BLaER1 (cell line): ENCODE measurements at regions not wholly inside any gene's neighbourhood (a gene's known extent, or its start where the extent isn't known, plus 50 kb on each side); places are given as distances from the start of the nearest gene placed in this dataset.
"Not testable (repeated sequence)": the region's sequence is repeated elsewhere in the genome, so short reads cannot be mapped to it uniquely, and the experiment has no call there.

Experiments used
- H3K27ac ChIP-seq: shearing (Covaris generic); formaldehyde crosslinking; 2 replicates; pipeline ENCODE4 v1.8.1; 2022
- H3K27me3 ChIP-seq: shearing (Covaris generic); formaldehyde crosslinking; 2 replicates; pipeline ENCODE4 v1.8.1; 2022
- H3K36me3 ChIP-seq: shearing (Covaris generic); formaldehyde crosslinking; 2 replicates; pipeline ENCODE4 v1.8.1; 2022
- H3K4me1 ChIP-seq: shearing (Covaris generic); formaldehyde crosslinking; 2 replicates; pipeline ENCODE4 v1.8.1; 2022
- H3K4me2 ChIP-seq: shearing (Covaris generic); formaldehyde crosslinking; 2 replicates; pipeline ENCODE4 v1.8.1; 2022
- H3K4me3 ChIP-seq: shearing (Covaris generic); formaldehyde crosslinking; 2 replicates; pipeline ENCODE4 v1.8.1; 2022
- H3K9ac ChIP-seq: shearing (Covaris generic); formaldehyde crosslinking; 2 replicates; pipeline ENCODE4 v1.8.1; 2022
- H3K9me3 ChIP-seq: shearing (Covaris generic); formaldehyde crosslinking; 2 replicates; pipeline ENCODE4 v1.8.1; 2022
- H4K20me1 ChIP-seq: shearing (Covaris generic); formaldehyde crosslinking; 2 replicates; pipeline ENCODE4 v1.8.1; 2022

DNA sequence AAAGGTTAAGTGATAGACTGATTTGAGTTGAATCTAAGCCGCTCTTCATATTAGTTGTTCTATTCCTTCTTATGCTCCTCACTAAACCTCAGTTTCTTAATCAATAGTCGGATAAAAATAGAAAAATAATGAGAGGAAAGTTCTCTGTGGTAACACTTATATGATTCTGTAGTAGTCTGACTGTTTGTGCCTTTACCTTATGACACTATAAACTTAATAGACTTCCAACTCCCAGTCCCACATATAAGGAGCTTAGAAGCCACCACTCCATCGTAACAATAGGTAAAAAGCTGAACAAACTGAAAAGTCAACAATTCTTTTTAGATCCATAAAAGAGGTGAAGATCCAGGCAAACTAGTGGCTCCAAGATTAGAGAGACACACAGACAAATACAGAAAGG is 192.3 kb downstream of the SPDYE17 start:
- not testable (repeated sequence) for H3K4me1 ChIP-seq, H3K9me3 ChIP-seq, H3K27me3 ChIP-seq, H3K36me3 ChIP-seq, H3K27ac ChIP-seq, H3K4me2 ChIP-seq, H3K4me3 ChIP-seq, H4K20me1 ChIP-seq, H3K9ac ChIP-seq

DNA sequence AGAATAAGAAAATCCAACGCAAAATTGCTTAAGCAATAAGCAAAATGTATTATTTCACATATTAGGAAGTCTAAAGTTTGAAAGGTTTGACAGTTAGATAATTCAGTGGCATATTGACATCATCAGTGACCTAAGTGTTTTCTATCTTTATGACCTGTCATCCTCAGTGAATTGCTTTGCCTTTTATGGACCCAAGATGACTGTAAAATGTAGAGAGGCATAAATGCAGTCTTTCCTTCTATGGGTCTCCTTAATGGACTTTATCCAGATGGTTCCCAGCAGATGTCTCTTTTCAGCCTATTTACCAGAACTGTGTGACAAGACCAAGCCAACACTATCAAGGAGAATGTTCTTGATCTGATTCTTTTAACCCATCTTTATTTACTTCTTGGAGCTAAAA is 192.9 kb downstream of the SPDYE17 start:
- not testable (repeated sequence) for H3K9ac ChIP-seq, H3K4me2 ChIP-seq, H3K4me3 ChIP-seq, H4K20me1 ChIP-seq, H3K36me3 ChIP-seq, H3K4me1 ChIP-seq, H3K9me3 ChIP-seq, H3K27me3 ChIP-seq, H3K27ac ChIP-seq

DNA sequence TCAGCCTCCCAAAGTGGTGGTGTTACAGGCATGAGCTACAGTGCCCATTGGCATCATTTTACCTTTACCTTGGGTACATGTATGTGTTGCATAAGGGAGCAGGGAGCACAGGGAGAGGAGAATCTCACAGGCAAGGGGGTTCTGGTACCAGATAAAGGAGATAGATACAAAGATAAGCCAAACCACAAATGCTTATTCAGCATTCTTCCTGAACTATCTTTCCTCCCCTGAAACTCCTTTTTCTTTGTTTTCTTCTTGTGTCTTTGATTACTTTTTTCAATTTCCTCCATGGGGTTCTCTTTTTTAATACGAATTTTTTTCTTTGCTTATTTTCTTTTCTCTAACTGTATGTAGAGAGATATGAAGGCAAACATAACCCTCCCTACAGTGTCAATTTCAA is 193.8 kb downstream of the SPDYE17 start:
- not testable (repeated sequence) for H3K4me2 ChIP-seq

DNA sequence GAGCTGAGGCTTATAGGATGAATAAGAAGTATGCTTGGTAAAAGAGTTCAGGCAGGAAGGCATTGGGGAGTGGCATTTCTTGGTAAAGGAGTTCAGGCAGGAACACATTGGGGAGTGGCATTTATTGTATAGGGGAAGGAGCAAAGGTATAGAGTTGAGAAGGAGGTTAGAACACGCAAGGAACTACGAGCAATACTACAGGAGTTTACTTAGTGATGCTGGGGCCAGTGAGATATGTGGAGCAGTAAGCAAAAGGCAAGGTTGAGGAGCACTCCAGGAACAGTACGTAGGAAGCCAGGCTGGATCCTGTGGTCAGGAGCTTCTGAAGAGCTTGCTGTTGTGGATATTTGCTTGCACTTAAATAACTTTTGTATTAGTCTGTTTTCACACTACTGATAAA is 202.2 kb upstream of the POMZP3 start:
- H3K27me3 ChIP-seq, H3K27ac ChIP-seq, H3K4me3 ChIP-seq, H4K20me1 ChIP-seq, H3K9me3 ChIP-seq, H3K4me1 ChIP-seq, H3K4me2 ChIP-seq, H3K9ac ChIP-seq, H3K36me3 ChIP-seq: not testable (repeated sequence)

More for the DNA sequence above, 193.8 kb downstream of the SPDYE17 start:
- H4K20me1 ChIP-seq, H3K4me3 ChIP-seq, H3K9ac ChIP-seq, H3K36me3 ChIP-seq, H3K27me3 ChIP-seq, H3K4me1 ChIP-seq, H3K9me3 ChIP-seq, H3K27ac ChIP-seq: not testable (repeated sequence)

DNA sequence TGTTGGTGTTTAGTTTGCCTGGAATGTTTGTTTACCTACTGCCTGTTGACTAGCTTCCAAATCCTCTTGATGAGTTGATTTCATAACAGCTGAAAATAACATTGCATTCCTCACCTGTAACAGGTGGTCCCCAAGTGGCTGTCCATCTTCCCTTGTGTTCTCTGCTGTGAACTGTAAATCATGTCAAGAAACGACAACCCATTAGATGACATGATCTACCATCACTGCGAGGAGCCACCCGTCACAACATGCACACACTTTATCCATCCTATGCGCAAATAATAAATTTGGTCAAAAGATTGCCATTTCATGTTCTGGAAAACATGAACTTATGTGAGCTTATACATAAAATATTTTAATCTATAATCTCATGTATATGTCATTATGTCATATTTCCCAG is 199.1 kb upstream of the POMZP3 start:
- H3K4me2 ChIP-seq, H3K36me3 ChIP-seq, H3K27ac ChIP-seq, H3K9ac ChIP-seq, H3K9me3 ChIP-seq, H3K4me3 ChIP-seq, H4K20me1 ChIP-seq, H3K27me3 ChIP-seq, H3K4me1 ChIP-seq: not testable (repeated sequence)

DNA sequence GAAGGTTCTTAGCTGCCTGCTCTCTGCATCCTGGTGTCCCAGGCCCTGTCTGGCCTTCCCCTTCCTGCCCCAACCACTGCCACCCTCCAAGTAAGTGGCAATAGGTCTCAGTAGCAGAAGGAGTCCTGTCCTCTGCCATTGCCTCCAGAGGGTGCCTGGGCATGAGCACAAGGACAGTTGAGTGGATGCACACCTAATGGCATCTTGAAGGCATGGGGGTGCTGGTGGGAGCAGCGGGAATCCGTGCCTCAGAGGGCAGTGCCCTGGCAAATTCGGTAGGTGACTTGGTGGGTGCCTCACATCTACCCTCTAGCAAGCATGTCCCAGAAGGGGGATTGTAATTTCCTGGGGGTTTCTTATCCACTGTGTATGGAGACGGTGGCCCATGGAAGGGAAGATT is 182.8 kb upstream of the POMZP3 start:
- not testable (repeated sequence) for H3K27ac ChIP-seq, H3K36me3 ChIP-seq, H4K20me1 ChIP-seq, H3K4me1 ChIP-seq, H3K4me2 ChIP-seq, H3K27me3 ChIP-seq, H3K4me3 ChIP-seq, H3K9me3 ChIP-seq, H3K9ac ChIP-seq

DNA sequence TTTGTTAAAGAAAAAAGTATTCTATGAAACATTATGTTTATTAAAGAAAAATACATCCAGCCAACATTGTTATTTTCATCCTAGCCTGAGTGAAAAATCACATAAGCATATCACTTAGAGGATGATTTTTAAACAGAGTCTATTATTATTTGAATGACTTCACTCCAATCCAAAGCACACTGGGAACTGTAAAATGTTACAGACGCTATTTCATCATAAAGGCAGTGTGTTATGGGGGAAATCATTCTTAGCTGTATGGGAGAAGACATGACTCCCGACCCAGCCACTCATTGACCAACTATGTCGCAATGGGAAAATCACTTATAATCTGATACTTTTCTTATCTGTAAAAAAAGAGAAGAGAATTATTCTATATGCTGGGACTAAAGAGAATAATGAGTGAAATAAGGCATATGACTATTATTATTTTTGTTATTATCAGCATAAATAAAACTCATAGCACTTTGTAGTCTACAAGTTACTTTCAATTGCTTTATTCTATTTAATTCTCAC is 180.6 kb upstream of the POMZP3 start:
- not testable (repeated sequence) for H3K27ac ChIP-seq, H3K27me3 ChIP-seq, H4K20me1 ChIP-seq, H3K9ac ChIP-seq, H3K36me3 ChIP-seq, H3K4me3 ChIP-seq, H3K4me2 ChIP-seq, H3K9me3 ChIP-seq, H3K4me1 ChIP-seq

DNA sequence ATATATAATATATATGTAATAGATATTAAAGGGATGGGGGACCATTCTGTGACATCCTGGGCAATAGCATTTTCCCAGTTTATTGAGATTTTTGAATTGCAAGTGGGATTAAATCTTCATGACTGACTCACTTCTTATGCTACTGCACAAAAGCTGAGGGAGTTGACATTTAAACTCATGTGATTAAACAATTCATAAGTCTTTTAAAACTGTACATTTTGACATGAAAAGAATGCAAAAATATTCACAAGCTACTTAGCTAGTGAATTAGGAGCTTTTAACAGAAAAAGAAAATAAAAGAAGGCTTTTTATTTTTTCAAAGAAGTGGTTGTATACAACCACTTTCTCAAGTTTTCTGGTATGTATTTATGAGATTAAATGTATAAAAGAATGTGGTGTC is 179.4 kb upstream of the POMZP3 start:
- H3K27me3 ChIP-seq, H3K36me3 ChIP-seq, H4K20me1 ChIP-seq, H3K4me3 ChIP-seq, H3K9ac ChIP-seq, H3K4me1 ChIP-seq, H3K9me3 ChIP-seq, H3K27ac ChIP-seq, H3K4me2 ChIP-seq: not testable (repeated sequence)

DNA sequence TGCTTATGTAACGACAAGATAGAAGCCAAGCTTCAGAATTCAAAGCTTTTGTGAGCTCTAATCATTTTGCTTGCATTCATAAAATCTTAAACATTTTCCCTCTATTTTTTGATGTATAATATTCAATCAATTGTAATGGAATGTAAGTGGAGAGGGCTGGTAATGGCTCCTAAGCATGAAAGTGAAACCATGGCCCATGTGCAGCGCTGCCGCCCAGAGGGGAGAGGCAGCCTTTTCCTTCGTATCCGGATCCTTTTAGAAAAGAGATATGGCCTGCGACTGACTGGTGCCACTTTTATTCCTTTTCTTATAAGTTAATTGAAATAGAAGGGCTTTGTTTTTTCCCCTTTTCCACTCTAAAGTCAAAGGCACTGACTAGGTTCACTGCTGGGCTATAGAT is 178.9 kb upstream of the POMZP3 start:
- not testable (repeated sequence) for H3K4me3 ChIP-seq, H4K20me1 ChIP-seq, H3K9me3 ChIP-seq, H3K4me1 ChIP-seq, H3K4me2 ChIP-seq, H3K27ac ChIP-seq, H3K27me3 ChIP-seq, H3K9ac ChIP-seq, H3K36me3 ChIP-seq

DNA sequence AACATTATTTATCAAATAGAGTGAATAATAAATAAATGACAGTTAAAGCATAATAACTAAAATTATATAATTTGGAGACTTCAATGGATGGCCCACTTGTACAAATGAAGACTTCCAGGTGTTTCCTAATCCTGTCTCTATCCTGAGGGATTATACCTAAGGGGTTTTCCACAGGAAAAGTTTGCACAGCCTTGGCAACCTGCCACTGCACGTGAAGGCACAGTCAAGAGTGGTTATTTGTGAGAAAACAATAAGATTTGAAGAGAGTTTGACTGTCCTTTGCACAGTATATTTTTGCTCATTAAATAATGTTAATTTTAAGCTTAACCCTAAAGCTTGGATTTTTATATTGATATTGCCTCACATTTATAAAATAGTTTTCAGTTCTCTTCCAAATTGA is 178.2 kb upstream of the POMZP3 start:
- not testable (repeated sequence) for H3K4me1 ChIP-seq, H4K20me1 ChIP-seq, H3K9ac ChIP-seq, H3K9me3 ChIP-seq, H3K4me3 ChIP-seq, H3K27ac ChIP-seq, H3K4me2 ChIP-seq, H3K27me3 ChIP-seq, H3K36me3 ChIP-seq

DNA sequence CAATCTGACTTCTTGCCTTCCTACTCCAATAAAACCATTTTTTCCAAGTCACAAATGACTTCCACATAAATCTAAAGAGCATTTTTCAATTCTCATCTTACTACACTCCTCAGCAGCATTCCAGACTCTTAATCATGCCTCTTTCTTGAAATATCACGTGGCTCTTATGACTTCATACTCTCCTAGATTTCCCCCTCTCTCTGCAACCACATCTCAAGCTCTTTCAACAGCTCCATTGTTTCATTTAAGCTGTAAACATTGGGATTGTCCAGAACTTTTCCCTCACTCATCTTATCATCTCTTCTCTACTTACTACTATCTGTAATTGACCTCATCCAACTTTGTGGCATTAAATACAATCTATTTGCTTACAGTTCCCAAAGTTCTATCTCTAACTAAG is 170.6 kb upstream of the POMZP3 start:
- H3K4me1 ChIP-seq, H3K9ac ChIP-seq, H3K36me3 ChIP-seq, H3K27ac ChIP-seq, H4K20me1 ChIP-seq, H3K27me3 ChIP-seq, H3K9me3 ChIP-seq, H3K4me3 ChIP-seq, H3K4me2 ChIP-seq: not testable (repeated sequence)

DNA sequence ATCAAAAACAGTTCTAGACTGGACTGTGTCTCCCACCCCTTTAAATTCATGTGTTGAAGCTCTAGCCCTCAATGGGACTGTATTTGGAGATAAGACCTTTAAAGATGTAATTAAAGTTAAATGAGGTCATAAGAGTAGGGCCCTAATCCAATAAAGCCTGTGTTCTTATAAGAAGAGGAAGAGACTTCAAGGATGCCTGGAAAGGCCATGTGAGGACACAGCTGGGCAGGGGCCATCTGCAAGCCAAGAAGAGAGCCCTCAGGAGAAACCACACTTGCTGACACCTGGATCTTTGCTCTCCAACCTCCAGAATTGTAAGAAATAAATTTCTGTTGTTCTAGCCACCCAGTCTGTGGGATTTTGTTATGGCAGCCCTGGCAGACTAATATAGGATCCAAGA is 153.6 kb upstream of the POMZP3 start:
- H3K36me3 ChIP-seq, H3K4me3 ChIP-seq, H3K9ac ChIP-seq, H3K4me2 ChIP-seq, H3K4me1 ChIP-seq, H3K9me3 ChIP-seq, H4K20me1 ChIP-seq, H3K27me3 ChIP-seq, H3K27ac ChIP-seq: not testable (repeated sequence)

DNA sequence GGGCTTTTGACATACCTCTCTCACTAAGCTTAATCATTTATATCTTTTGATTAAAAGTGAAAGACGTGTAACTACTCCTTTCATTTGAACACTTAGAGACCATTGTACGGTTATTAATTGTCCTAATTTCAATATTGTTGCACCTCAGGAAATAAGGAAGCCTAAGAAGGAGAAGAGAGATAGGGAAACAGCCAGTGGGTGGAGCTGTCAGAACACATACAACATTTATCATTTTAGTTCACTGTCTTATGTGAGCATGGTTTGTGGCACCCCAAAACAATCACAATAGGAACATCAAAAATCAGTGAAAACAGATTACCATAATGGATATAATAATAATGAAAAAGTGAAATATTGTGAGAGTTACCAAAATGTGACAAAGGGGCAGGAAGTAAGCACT is 147.2 kb upstream of the POMZP3 start:
- H3K9ac ChIP-seq, H3K4me2 ChIP-seq, H3K36me3 ChIP-seq, H3K27ac ChIP-seq, H3K9me3 ChIP-seq, H3K4me1 ChIP-seq, H3K4me3 ChIP-seq, H3K27me3 ChIP-seq, H4K20me1 ChIP-seq: not testable (repeated sequence)

DNA sequence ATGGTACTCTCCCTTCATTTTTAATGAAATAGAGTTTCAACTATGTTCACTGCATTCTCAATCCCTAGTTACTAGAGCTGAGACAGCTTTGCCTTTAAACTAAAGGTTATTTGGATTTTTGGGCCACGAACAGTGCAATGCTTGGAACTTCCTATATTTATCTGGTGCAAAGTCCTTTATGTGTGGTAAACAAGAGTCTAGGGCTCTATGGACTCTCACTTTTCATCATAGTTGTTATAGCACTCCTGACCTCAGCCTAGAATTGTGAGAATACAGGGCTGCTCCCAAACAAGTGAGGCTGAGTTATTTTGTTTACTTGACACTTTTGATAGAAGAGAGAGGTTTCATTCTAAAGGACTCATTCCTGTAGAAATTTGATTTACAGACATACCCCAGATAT is 144.9 kb upstream of the POMZP3 start:
- not testable (repeated sequence) for H3K4me2 ChIP-seq, H3K4me1 ChIP-seq, H3K4me3 ChIP-seq, H3K27ac ChIP-seq, H3K9me3 ChIP-seq, H3K9ac ChIP-seq, H3K36me3 ChIP-seq, H3K27me3 ChIP-seq, H4K20me1 ChIP-seq

DNA sequence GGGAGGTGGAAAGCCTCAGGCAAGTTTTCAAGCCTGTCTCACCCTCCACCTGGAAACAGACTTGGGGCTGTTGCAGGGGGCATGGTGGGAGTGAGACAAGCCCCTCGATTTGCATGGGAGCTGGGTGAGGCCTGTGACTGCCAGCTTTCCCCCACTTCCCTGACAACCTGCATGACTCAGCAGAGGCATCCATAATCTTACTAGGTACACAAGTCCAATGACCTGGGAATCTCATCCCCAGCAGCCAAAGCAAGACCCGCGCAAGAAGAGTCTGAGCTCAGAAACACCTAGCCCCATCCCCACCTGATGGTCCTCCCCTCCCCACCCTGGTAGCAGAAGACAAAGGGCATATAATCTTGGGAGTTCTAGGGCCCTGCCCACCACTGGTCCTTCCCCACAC is 136.9 kb upstream of the POMZP3 start:
- not testable (repeated sequence) for H3K27me3 ChIP-seq, H3K27ac ChIP-seq, H4K20me1 ChIP-seq, H3K4me3 ChIP-seq, H3K4me2 ChIP-seq, H3K9me3 ChIP-seq, H3K9ac ChIP-seq, H3K4me1 ChIP-seq, H3K36me3 ChIP-seq

DNA sequence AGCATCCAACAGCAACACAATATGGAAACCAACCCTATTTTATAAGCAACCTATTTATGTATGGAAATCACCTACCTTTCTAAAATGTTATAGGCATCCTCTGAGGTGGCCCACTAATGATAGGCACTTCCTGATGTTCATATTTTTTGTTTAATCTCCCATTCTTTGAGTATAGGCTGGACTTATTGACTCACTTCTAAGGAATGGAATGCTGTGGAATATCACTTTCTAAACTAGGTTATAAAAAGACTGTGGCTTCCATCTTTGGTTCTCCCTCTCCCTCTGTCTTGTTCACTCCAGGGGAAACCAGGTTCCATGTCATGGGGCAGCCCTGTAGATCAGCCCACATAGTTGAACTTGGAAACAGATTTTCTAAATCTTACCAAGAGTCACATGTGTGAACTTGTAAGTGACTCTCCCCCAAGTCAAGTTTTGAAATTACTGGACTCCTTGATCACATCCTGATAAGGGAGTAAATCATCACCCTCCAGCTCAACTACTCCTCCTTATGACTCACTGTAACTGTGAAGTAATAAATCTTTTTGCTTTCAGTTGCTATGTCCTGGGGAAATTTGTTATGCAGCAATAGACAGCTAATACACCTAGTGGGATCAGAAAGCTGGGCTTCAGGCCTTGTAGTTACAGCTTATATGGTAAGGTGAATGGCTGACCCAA is 133.6 kb upstream of the POMZP3 start:
- not testable (repeated sequence) for H3K4me2 ChIP-seq, H3K4me3 ChIP-seq, H4K20me1 ChIP-seq, H3K9me3 ChIP-seq, H3K27ac ChIP-seq, H3K36me3 ChIP-seq, H3K4me1 ChIP-seq, H3K27me3 ChIP-seq, H3K9ac ChIP-seq
